H1 (cell line): ENCODE measurements at regions not wholly inside any gene's neighbourhood (a gene's known extent, or its start where the extent isn't known, plus 50 kb on each side); places are given as distances from the start of the nearest gene placed in this dataset.
"Not testable (repeated sequence)": the region's sequence is repeated elsewhere in the genome, so short reads cannot be mapped to it uniquely, and the experiment has no call there.

Experiments used
- FOSL1 ChIP-seq: IDR thresholded peaks from 2 replicates; pipeline ENCODE4 v1.6.1; 2011; ENCODE audit warnings: mild to moderate bottlenecking, low read depth, low read length, moderate library complexity; ENCODE audit not compliant: insufficient read depth
- KDM1A ChIP-seq: fragments of 200-600, 300-600 bp; sonication (generic); IDR thresholded peaks from 2 replicates; pipeline ENCODE4 v1.7.1; 2016; ENCODE audit warnings: mild to moderate bottlenecking, low read length, borderline replicate concordance
- RFX5 ChIP-seq: IDR thresholded peaks from 2 replicates; pipeline ENCODE4 v1.6.1; 2011; ENCODE audit warnings: low read depth, low read length, improper control_type of control experiment, borderline replicate concordance
- TF ChIP-seq, protein P1 (sequence below), 3 experiments: IDR thresholded peaks; 1 replicate in 2 of 3; 2 replicates in 1 of 3; pipeline versions ENCODE4 v1.5.1 to v1.6.1; 2011; ENCODE audit warnings: low read length in 3 of 3, mild to moderate bottlenecking in 3 of 3, inconsistent platforms in 2 of 3, low read depth in 1 of 3, moderate library complexity in 1 of 3; ENCODE audit not compliant: insufficient read depth in 1 of 3; ENCODE audit errors: control extremely low read depth in 1 of 3

GRCh38 chr2:186960241-186960640 is 111.3 kb upstream of the ZSWIM2 start:
- TF ChIP-seq, protein P1, sequence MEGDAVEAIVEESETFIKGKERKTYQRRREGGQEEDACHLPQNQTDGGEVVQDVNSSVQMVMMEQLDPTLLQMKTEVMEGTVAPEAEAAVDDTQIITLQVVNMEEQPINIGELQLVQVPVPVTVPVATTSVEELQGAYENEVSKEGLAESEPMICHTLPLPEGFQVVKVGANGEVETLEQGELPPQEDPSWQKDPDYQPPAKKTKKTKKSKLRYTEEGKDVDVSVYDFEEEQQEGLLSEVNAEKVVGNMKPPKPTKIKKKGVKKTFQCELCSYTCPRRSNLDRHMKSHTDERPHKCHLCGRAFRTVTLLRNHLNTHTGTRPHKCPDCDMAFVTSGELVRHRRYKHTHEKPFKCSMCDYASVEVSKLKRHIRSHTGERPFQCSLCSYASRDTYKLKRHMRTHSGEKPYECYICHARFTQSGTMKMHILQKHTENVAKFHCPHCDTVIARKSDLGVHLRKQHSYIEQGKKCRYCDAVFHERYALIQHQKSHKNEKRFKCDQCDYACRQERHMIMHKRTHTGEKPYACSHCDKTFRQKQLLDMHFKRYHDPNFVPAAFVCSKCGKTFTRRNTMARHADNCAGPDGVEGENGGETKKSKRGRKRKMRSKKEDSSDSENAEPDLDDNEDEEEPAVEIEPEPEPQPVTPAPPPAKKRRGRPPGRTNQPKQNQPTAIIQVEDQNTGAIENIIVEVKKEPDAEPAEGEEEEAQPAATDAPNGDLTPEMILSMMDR (IDR thresholded peaks at IDR 0.05; ENCODE audit: control extremely low read depth in 1 of 3, insufficient read depth in 1 of 3, low read depth in 1 of 3, low read length in 3 of 3): not testable (repeated sequence)
- TF ChIP-seq RFX5, FOSL1, KDM1A: not testable (repeated sequence)
